WTC11 (cell line): ENCODE measurements at regions not wholly inside any gene's neighbourhood (a gene's known extent, or its start where the extent isn't known, plus 50 kb on each side); places are given as distances from the start of the nearest gene placed in this dataset.

Experiments used
- ATAC-seq: fragments of 200-7000 bp; cut with Tn5 transposase; 2 replicates; pipeline ENCODE4 v1.10.0; 2021; ENCODE audit warnings: mild to moderate bottlenecking, moderate library complexity
- CTCF ChIA-PET: fragments of 300-600 bp; sonication (Branson Sonifier 250); formaldehyde crosslinking; loops from one replicate; lab custom pipeline; 2021; ENCODE audit warnings: antibody characterized with exemption; lab: Charles Lee
- POLR2A ChIA-PET: fragments of 350-600 bp; sonication (Branson Sonifier 250); formaldehyde crosslinking; loops from one replicate; lab custom pipeline; 2021; ENCODE audit warnings: antibody characterized with exemption; lab: Charles Lee
- DNase-seq: peaks from one replicate; pipeline ENCODE4 v3.0.0; 2021; ENCODE audit warnings: low spot score
- H3K27ac Mint-ChIP-seq: 2 replicates; pipeline ENCODE4 v1.8.0; 2021; ENCODE audit warnings: mixed read lengths
- H3K27me3 Mint-ChIP-seq: 2 replicates; pipeline ENCODE4 v1.8.0; 2021; ENCODE audit warnings: low read depth, mild to moderate bottlenecking, moderate library complexity, mixed read lengths
- H3K36me3 Mint-ChIP-seq: 2 replicates; pipeline ENCODE4 v1.8.0; 2021; ENCODE audit warnings: mixed read lengths
- H3K4me1 Mint-ChIP-seq: 2 replicates; pipeline ENCODE4 v1.8.0; 2022; ENCODE audit warnings: mixed read lengths
- H3K4me3 Mint-ChIP-seq: 2 replicates; pipeline ENCODE4 v1.8.0; 2021; ENCODE audit warnings: mild to moderate bottlenecking, moderate library complexity, mixed read lengths
- H3K9me3 Mint-ChIP-seq: 2 replicates; pipeline ENCODE4 v1.8.0; 2021; ENCODE audit warnings: mixed read lengths
- CREB1 ChIP-seq: sonication (generic); formaldehyde crosslinking; IDR thresholded peaks from 2 replicates; pipeline ENCODE4 v1.8.0; 2023; ENCODE audit warnings: mild to moderate bottlenecking, missing genetic modification reagents
- EMX1 ChIP-seq: fragments of 250-450 bp; sonication (Bioruptor Pico); IDR thresholded peaks from 2 replicates; pipeline ENCODE4 v1.8.0; 2021; ENCODE audit warnings: mild to moderate bottlenecking
- HMGA2 ChIP-seq: fragments of 250-450 bp; sonication (Bioruptor Pico); IDR thresholded peaks from 2 replicates; pipeline ENCODE4 v1.4.0; 2021; ENCODE audit warnings: mild to moderate bottlenecking, moderate library complexity
- IRF2 ChIP-seq: sonication (generic); formaldehyde crosslinking; IDR thresholded peaks from 2 replicates; pipeline ENCODE4 v1.8.0; 2022; ENCODE audit warnings: low read depth, missing genetic modification reagents, borderline replicate concordance
- JAZF1 ChIP-seq: fragments of 250-450 bp; sonication (Bioruptor Pico); IDR thresholded peaks from 2 replicates; pipeline ENCODE4 v1.9.0; 2021; ENCODE audit warnings: moderate library complexity, mild to moderate bottlenecking, inconsistent platforms
- NR3C1 ChIP-seq: sonication (generic); formaldehyde crosslinking; conservative IDR thresholded peaks from 2 replicates; pipeline ENCODE4 v1.8.1; 2023; ENCODE audit warnings: low read depth, mild to moderate bottlenecking, missing genetic modification reagents
- RELA ChIP-seq: sonication (generic); formaldehyde crosslinking; IDR thresholded peaks from 2 replicates; pipeline ENCODE4 v1.8.1; 2022; ENCODE audit warnings: missing genetic modification reagents, mild to moderate bottlenecking, borderline replicate concordance
- TEAD1 ChIP-seq: sonication (generic); formaldehyde crosslinking; IDR thresholded peaks from 2 replicates; pipeline ENCODE4 v1.8.0; 2022; ENCODE audit warnings: mild to moderate bottlenecking, missing genetic modification reagents
- TP53 ChIP-seq: sonication (generic); formaldehyde crosslinking; IDR thresholded peaks from 2 replicates; pipeline ENCODE4 v1.8.1; 2023; ENCODE audit warnings: mild to moderate bottlenecking, missing genetic modification reagents
- ZNF138 ChIP-seq: sonication (generic); formaldehyde crosslinking; conservative IDR thresholded peaks from 2 replicates; pipeline ENCODE4 v1.8.1; 2022; ENCODE audit warnings: mild to moderate bottlenecking, moderate library complexity, missing genetic modification reagents
- ZNF317 ChIP-seq: sonication (generic); formaldehyde crosslinking; IDR thresholded peaks from 2 replicates; pipeline ENCODE4 v1.8.1; 2023; ENCODE audit warnings: low read depth, mild to moderate bottlenecking, moderate library complexity, missing genetic modification reagents, borderline replicate concordance
- ZNF416 ChIP-seq: fragments of 250-450 bp; sonication (Bioruptor Pico); IDR thresholded peaks from 2 replicates; pipeline ENCODE4 v1.9.0; 2021; ENCODE audit warnings: mild to moderate bottlenecking, inconsistent platforms
- TF ChIP-seq, protein P1 (sequence below): sonication (generic); formaldehyde crosslinking; IDR thresholded peaks from 2 replicates; pipeline ENCODE4 v1.8.1; 2023; ENCODE audit warnings: mild to moderate bottlenecking, missing genetic modification reagents, moderate library complexity
- TF ChIP-seq, protein P2 (sequence below): sonication (generic); formaldehyde crosslinking; IDR thresholded peaks from 2 replicates; pipeline ENCODE4 v1.8.0; 2022; ENCODE audit warnings: mild to moderate bottlenecking, missing genetic modification reagents
- TF ChIP-seq, protein P3 (sequence below): sonication (generic); formaldehyde crosslinking; IDR thresholded peaks from 2 replicates; pipeline ENCODE4 v1.8.0; 2022; ENCODE audit warnings: mild to moderate bottlenecking, missing genetic modification reagents
- TF ChIP-seq, protein P4 (sequence below): fragments of 250-450 bp; sonication (Bioruptor Pico); IDR thresholded peaks from 2 replicates; pipeline ENCODE4 v1.9.0; 2021; ENCODE audit warnings: mild to moderate bottlenecking, borderline replicate concordance

DNA sequence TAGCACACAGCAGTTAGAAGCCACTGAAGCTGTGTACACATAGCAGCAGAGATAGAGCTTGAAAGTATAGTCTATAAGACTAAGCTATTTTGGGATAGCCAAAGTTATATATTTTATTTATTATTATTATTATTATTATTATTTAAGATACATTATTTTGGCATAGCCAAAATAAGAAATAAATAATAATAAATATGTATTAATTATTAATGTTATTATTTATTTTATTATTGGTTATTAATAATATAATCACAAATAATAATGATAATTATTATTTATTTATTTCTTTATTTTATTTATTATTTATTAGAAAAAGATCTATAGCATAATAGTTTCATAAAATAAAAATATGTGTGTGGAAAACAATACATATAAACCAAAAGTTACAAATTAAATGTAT lies 107.2 kb upstream of the FOXK1 start:
- POLR2A ChIA-PET = no interaction called here
- peaks cover 12% of the 10 kb centered on the region for H3K36me3 Mint-ChIP-seq
- TF ChIP-seq, protein P1, sequence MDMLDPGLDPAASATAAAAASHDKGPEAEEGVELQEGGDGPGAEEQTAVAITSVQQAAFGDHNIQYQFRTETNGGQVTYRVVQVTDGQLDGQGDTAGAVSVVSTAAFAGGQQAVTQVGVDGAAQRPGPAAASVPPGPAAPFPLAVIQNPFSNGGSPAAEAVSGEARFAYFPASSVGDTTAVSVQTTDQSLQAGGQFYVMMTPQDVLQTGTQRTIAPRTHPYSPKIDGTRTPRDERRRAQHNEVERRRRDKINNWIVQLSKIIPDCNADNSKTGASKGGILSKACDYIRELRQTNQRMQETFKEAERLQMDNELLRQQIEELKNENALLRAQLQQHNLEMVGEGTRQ (CRISPR knock-in tag) = no peak
- TF ChIP-seq TEAD1 (CRISPR knock-in tag) = no peak
- TF ChIP-seq HMGA2 (CRISPR knock-in tag) = peak; percentile 99
- TF ChIP-seq TP53 (CRISPR knock-in tag) = no peak
- TF ChIP-seq, protein P2, sequence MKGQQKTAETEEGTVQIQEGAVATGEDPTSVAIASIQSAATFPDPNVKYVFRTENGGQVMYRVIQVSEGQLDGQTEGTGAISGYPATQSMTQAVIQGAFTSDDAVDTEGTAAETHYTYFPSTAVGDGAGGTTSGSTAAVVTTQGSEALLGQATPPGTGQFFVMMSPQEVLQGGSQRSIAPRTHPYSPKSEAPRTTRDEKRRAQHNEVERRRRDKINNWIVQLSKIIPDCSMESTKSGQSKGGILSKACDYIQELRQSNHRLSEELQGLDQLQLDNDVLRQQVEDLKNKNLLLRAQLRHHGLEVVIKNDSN (CRISPR knock-in tag) = no peak
- no peak for TF ChIP-seq IRF2 (CRISPR knock-in tag)
- TF ChIP-seq CREB1 (CRISPR knock-in tag) = no peak
- TF ChIP-seq JAZF1 (CRISPR knock-in tag) = no peak
- TF ChIP-seq, all 79 proteins: peak for 1
- no peak for ATAC-seq
- no peaks in the 10 kb centered on the region; the same call in 1 of the 2 replicates for H3K27me3 Mint-ChIP-seq
- no peaks in the 10 kb centered on the region for H3K4me1 Mint-ChIP-seq
- H3K27ac Mint-ChIP-seq = no peak overlapping the region
- H3K9me3 Mint-ChIP-seq = peaks cover 23% of the 10 kb centered on the region
- DNase-seq = no peak
- CTCF ChIA-PET = no interaction called here
- H3K4me3 Mint-ChIP-seq = no peak overlapping the region

DNA sequence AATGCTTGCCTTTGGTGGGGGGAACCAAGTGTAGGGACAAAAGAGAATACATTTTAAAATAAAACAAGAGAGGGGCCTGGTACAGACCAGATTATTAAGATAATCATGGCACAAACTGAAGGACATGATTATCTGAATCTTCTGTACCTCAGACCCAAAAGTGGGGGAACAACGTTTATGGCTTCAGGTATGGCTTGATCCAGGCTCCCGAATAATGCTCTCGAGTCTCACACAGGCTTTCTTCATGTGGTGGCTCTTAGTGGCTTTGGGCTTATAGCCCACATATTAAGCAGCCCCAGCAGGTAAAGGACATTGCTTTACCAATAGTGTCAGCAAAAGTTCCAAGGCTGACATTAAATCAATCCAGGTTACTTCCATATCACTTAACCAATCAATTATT lies 106.8 kb upstream of the FOXK1 start:
- DNase-seq = no peak
- Mint-ChIP-seq H3K4me1 (no peaks in the 10 kb centered on the region), H3K4me3 (no peak overlapping the region), H3K27me3 (no peaks in the 10 kb centered on the region; the same call in 1 of the 2 replicates)
- no peak for ATAC-seq
- POLR2A ChIA-PET = no interaction called here
- CTCF ChIA-PET = no interaction called here
- TF ChIP-seq, protein P3, sequence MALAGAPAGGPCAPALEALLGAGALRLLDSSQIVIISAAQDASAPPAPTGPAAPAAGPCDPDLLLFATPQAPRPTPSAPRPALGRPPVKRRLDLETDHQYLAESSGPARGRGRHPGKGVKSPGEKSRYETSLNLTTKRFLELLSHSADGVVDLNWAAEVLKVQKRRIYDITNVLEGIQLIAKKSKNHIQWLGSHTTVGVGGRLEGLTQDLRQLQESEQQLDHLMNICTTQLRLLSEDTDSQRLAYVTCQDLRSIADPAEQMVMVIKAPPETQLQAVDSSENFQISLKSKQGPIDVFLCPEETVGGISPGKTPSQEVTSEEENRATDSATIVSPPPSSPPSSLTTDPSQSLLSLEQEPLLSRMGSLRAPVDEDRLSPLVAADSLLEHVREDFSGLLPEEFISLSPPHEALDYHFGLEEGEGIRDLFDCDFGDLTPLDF (CRISPR knock-in tag) = no peak
- no peak for TF ChIP-seq NR3C1 (CRISPR knock-in tag)
- TF ChIP-seq RELA (CRISPR knock-in tag) = no peak
- no peak for TF ChIP-seq ZNF416 (CRISPR knock-in tag)
- TF ChIP-seq ZNF317 (CRISPR knock-in tag) = no peak
- TF ChIP-seq ZNF138 (CRISPR knock-in tag) = no peak
- TF ChIP-seq EMX1 = no peak
- TF ChIP-seq, protein P2 (CRISPR knock-in tag) = no peak
- TF ChIP-seq, protein P4, sequence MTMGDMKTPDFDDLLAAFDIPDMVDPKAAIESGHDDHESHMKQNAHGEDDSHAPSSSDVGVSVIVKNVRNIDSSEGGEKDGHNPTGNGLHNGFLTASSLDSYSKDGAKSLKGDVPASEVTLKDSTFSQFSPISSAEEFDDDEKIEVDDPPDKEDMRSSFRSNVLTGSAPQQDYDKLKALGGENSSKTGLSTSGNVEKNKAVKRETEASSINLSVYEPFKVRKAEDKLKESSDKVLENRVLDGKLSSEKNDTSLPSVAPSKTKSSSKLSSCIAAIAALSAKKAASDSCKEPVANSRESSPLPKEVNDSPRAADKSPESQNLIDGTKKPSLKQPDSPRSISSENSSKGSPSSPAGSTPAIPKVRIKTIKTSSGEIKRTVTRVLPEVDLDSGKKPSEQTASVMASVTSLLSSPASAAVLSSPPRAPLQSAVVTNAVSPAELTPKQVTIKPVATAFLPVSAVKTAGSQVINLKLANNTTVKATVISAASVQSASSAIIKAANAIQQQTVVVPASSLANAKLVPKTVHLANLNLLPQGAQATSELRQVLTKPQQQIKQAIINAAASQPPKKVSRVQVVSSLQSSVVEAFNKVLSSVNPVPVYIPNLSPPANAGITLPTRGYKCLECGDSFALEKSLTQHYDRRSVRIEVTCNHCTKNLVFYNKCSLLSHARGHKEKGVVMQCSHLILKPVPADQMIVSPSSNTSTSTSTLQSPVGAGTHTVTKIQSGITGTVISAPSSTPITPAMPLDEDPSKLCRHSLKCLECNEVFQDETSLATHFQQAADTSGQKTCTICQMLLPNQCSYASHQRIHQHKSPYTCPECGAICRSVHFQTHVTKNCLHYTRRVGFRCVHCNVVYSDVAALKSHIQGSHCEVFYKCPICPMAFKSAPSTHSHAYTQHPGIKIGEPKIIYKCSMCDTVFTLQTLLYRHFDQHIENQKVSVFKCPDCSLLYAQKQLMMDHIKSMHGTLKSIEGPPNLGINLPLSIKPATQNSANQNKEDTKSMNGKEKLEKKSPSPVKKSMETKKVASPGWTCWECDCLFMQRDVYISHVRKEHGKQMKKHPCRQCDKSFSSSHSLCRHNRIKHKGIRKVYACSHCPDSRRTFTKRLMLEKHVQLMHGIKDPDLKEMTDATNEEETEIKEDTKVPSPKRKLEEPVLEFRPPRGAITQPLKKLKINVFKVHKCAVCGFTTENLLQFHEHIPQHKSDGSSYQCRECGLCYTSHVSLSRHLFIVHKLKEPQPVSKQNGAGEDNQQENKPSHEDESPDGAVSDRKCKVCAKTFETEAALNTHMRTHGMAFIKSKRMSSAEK = no peak
- TF ChIP-seq, all 79 proteins: peak for 0
- Mint-ChIP-seq H3K9me3 (peaks cover 20% of the 10 kb centered on the region), H3K36me3 (peaks cover 12% of the 10 kb centered on the region), H3K27ac (no peak overlapping the region)
